ENCODE measurements at regions not wholly inside any gene's neighbourhood (a gene's known extent, or its start where the extent isn't known, plus 50 kb on each side); places are given as distances from the start of the nearest gene placed in this dataset.

DNA sequence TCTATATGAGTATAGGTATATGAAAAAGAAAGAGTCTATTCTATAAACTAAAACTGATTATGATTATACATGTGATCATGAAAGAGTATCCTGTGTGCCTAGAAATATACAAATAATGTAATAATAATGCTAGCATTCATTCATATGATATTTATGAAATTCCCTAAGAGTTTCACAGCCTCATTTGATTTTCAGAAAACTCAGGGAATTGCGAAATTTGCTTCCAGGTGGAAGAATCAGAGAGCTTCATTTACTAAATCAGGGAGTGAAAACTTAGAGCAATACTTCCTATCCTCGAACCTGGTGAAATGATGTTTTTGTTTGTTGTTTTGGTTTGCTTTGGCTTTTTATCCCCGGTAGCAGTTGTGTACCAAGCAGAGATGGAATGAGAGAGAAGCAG is 1105.7 kb upstream of the SLIT2 start:
- TF ChIP-seq POLR2A (IDR thresholded peaks at IDR 0.05): no peak
- TF ChIP-seq, protein P1, sequence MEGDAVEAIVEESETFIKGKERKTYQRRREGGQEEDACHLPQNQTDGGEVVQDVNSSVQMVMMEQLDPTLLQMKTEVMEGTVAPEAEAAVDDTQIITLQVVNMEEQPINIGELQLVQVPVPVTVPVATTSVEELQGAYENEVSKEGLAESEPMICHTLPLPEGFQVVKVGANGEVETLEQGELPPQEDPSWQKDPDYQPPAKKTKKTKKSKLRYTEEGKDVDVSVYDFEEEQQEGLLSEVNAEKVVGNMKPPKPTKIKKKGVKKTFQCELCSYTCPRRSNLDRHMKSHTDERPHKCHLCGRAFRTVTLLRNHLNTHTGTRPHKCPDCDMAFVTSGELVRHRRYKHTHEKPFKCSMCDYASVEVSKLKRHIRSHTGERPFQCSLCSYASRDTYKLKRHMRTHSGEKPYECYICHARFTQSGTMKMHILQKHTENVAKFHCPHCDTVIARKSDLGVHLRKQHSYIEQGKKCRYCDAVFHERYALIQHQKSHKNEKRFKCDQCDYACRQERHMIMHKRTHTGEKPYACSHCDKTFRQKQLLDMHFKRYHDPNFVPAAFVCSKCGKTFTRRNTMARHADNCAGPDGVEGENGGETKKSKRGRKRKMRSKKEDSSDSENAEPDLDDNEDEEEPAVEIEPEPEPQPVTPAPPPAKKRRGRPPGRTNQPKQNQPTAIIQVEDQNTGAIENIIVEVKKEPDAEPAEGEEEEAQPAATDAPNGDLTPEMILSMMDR (IDR thresholded peaks at IDR 0.05): no peak

Measured in esophagus squamous epithelium (tissue), 4 donors.